GM18868 (cell line): ENCODE measurements at regions not wholly inside any gene's neighbourhood (a gene's known extent, or its start where the extent isn't known, plus 50 kb on each side); places are given as distances from the start of the nearest gene placed in this dataset.

Experiments
- ATAC-seq: cut with Tn5 transposase; IDR thresholded peaks from one replicate; pipeline ENCODE4 v1.9.1; 2021; ENCODE audit warnings: mild to moderate bottlenecking, moderate library complexity; ENCODE audit not compliant: unreplicated experiment

GRCh38 chr21:19557488-19557887 is 1153.9 kb upstream of the TMPRSS15 start:
- no peak for ATAC-seq

- ATAC-seq, result no peak
These were observed 1162.0 kb upstream of the TMPRSS15 start for GRCh38 chr21:19565587-19565986.

- ATAC-seq, result no peak
These were observed 1163.4 kb upstream of the TMPRSS15 start for GRCh38 chr21:19566975-19567374.

GRCh38 chr21:19577381-19577780 is 1173.8 kb upstream of the TMPRSS15 start:
- no peak for ATAC-seq

- no peak for ATAC-seq
These were observed 1186.5 kb upstream of the TMPRSS15 start for GRCh38 chr21:19590044-19590443.

GRCh38 chr21:19603011-19603593 is 1199.5 kb upstream of the TMPRSS15 start:
- ATAC-seq, result no peak

GRCh38 chr21:19608101-19608621 is 1204.6 kb upstream of the TMPRSS15 start:
- ATAC-seq, result no peak

GRCh38 chr21:19609611-19610010 is 1206.0 kb upstream of the TMPRSS15 start:
- ATAC-seq, result no peak

GRCh38 chr21:19621837-19622496 is 1218.4 kb upstream of the TMPRSS15 start:
- ATAC-seq, result no peak

- no peak for ATAC-seq
These were observed 1237.4 kb upstream of the TMPRSS15 start for GRCh38 chr21:19640964-19641363.

- ATAC-seq, result no peak
These were observed 1244.8 kb upstream of the TMPRSS15 start for GRCh38 chr21:19648391-19648790.

GRCh38 chr21:19683492-19683891 is 1279.9 kb upstream of the TMPRSS15 start:
- ATAC-seq, result no peak

- ATAC-seq, result no peak
These were observed 1280.7 kb upstream of the TMPRSS15 start for GRCh38 chr21:19684328-19684727.

GRCh38 chr21:19692231-19692630 is 1288.6 kb upstream of the TMPRSS15 start:
- ATAC-seq, result no peak

GRCh38 chr21:19695796-19696195 is 1292.2 kb upstream of the TMPRSS15 start:
- no peak for ATAC-seq

GRCh38 chr21:19700476-19700875 is 1296.9 kb upstream of the TMPRSS15 start:
- ATAC-seq, result no peak

GRCh38 chr21:19702726-19703125 is 1295.5 kb upstream of the NCAM2 start:
- no peak for ATAC-seq

GRCh38 chr21:19704832-19705231 is 1293.4 kb upstream of the NCAM2 start:
- ATAC-seq, result no peak

- no peak for ATAC-seq
These were observed 1285.8 kb upstream of the NCAM2 start for GRCh38 chr21:19712441-19712840.

- no peak for ATAC-seq
These were observed 1284.9 kb upstream of the NCAM2 start for GRCh38 chr21:19713313-19713712.

- no peak for ATAC-seq
These were observed 1274.1 kb upstream of the NCAM2 start for GRCh38 chr21:19724081-19724480.

GRCh38 chr21:19731251-19731650 is 1267.0 kb upstream of the NCAM2 start:
- no peak for ATAC-seq

- ATAC-seq, result no peak
These were observed 1238.4 kb upstream of the NCAM2 start for GRCh38 chr21:19759836-19760235.
